WERI-Rb-1 (cell line): ENCODE measurements at regions not wholly inside any gene's neighbourhood (a gene's known extent, or its start where the extent isn't known, plus 50 kb on each side); places are given as distances from the start of the nearest gene placed in this dataset.

ENCODE experiments used
- DNase-seq: peaks from one replicate; pipeline ENCODE4 v3.0.0-alpha.2; 2020
- H3K27ac ChIP-seq: fragments of 250-450 bp; sonication (Bioruptor Pico); 2 replicates; pipeline ENCODE4 v1.5.1; 2020; ENCODE audit warnings: mild to moderate bottlenecking, moderate library complexity
- H3K27me3 ChIP-seq: fragments of 250-450 bp; sonication (Bioruptor Pico); 2 replicates; pipeline ENCODE4 v1.5.1; 2021; ENCODE audit warnings: mild to moderate bottlenecking, low read depth, moderate library complexity; ENCODE audit not compliant: insufficient read depth, severe bottlenecking
- H3K36me3 ChIP-seq: fragments of 250-450 bp; sonication (Bioruptor Pico); 2 replicates; pipeline ENCODE4 v1.5.1; 2020; ENCODE audit warnings: mild to moderate bottlenecking, moderate library complexity
- H3K4me3 ChIP-seq: 2 replicates; pipeline ENCODE4 v1.5.1; 2011; ENCODE audit warnings: low read depth, mild to moderate bottlenecking, control low read depth, low read length
- H3K9me3 ChIP-seq: fragments of 250-450 bp; sonication (Bioruptor Pico); 2 replicates; pipeline ENCODE4 v1.5.1; 2021; ENCODE audit warnings: mild to moderate bottlenecking, moderate library complexity; ENCODE audit not compliant: severe bottlenecking
- CTCF ChIP-seq: IDR thresholded peaks from 2 replicates; pipeline ENCODE4 v1.5.1; 2011; ENCODE audit warnings: low read depth, mild to moderate bottlenecking, control low read depth, inconsistent platforms, low read length

GRCh38 chr1:116258668-116259419 is 114.2 kb upstream of the ATP1A1 start:
- Histone ChIP-seq H3K36me3 (no peaks in the 10 kb centered on the region), H3K9me3 (no peaks in the 10 kb centered on the region), H3K27me3 (no peaks in the 10 kb centered on the region), H3K27ac (no peak overlapping the region), H3K4me3 (no peak overlapping the region)
- TF ChIP-seq CTCF, result no peak
- no peak for DNase-seq

- Histone ChIP-seq H3K9me3 (no peaks in the 10 kb centered on the region), H3K4me3 (no peak overlapping the region), H3K36me3 (no peaks in the 10 kb centered on the region), H3K27ac (no peak overlapping the region), H3K27me3 (no peaks in the 10 kb centered on the region)
- DNase-seq, result no peak
- TF ChIP-seq CTCF, result no peak
Observed at GRCh38 chr1:116259663-116260062, 113.4 kb upstream of the ATP1A1 start.

- TF ChIP-seq CTCF, result no peak
- Histone ChIP-seq H3K9me3 (no peaks in the 10 kb centered on the region), H3K4me3 (no peak overlapping the region), H3K27ac (no peak overlapping the region), H3K36me3 (no peaks in the 10 kb centered on the region), H3K27me3 (no peaks in the 10 kb centered on the region)
- DNase-seq, result no peak
Observed at GRCh38 chr1:116260115-116260514, 112.9 kb upstream of the ATP1A1 start.

GRCh38 chr1:116260621-116261020 is 112.4 kb upstream of the ATP1A1 start:
- H3K27ac ChIP-seq, result no peak overlapping the region
- H3K4me3 ChIP-seq, result no peak overlapping the region
- H3K9me3 ChIP-seq, result no peaks in the 10 kb centered on the region
- no peak for DNase-seq
- no peaks in the 10 kb centered on the region for H3K36me3 ChIP-seq
- TF ChIP-seq CTCF, result no peak
- no peaks in the 10 kb centered on the region for H3K27me3 ChIP-seq

GRCh38 chr1:116261227-116261626 is 111.8 kb upstream of the ATP1A1 start:
- no peaks in the 10 kb centered on the region for H3K36me3 ChIP-seq
- H3K4me3 ChIP-seq, result no peak overlapping the region
- DNase-seq, result no peak
- no peak overlapping the region for H3K27ac ChIP-seq
- TF ChIP-seq CTCF, result no peak
- no peaks in the 10 kb centered on the region for H3K9me3 ChIP-seq
- H3K27me3 ChIP-seq, result no peaks in the 10 kb centered on the region
